ENCODE measurements at regions not wholly inside any gene's neighbourhood (a gene's known extent, or its start where the extent isn't known, plus 50 kb on each side); places are given as distances from the start of the nearest gene placed in this dataset.

DNA sequence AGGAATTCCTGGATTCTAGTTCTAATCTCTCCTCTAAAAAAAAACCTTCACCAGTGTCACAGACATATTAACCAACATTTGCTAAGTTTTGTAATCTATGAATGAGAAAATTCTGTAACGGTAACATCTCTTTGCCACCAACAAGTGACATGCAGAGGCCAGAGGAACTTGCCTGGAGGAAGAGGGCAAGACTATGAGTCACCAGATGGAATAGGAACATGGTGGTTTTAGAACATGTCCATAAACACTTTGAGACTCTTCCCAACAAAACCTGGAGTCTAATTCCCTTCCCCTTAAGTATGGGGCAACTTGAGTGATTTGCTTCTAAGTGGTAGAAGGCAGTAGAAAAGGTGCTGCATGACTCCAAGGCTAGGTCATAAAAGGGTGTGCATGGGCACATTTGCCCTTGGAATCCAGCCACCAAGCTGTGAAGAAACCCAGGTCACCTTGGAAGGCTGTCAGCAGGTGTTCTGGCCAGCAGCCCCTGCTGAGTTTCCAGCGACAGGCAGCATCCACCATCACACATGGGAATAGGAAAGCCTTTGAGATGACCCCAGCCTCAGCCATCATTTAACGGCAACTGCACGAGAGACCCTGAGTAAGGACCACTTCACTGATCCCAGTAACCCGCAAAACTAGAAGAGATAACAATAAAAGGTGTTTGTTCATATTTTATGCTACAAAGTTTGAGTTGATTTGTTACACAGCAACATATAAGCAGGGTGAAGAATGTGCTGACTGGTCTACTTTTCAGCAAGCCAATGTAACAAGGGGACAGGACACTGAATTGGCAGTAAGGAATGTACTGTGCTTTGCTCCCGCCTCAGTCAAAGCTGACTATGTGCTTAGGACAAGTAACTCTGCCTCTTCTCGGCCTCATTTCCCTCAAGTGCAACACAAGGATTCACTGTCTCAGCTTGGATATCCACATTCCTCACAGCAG, 90.6 kb downstream of the SKA1 start:
- Histone ChIP-seq H3K4me3 (replicated peaks in 1 of 3) (no peak overlapping the region), H3K36me3 (no peaks in the 10 kb centered on the region), H3K9me3 (no peaks in the 10 kb centered on the region), H3K4me1 (no peaks in the 10 kb centered on the region), H3K27ac (no peak overlapping the region), H3K27me3 (no peaks in the 10 kb centered on the region)
- TF ChIP-seq POLR2A (IDR thresholded peaks at IDR 0.05) = no peak
- TF ChIP-seq, protein P1, sequence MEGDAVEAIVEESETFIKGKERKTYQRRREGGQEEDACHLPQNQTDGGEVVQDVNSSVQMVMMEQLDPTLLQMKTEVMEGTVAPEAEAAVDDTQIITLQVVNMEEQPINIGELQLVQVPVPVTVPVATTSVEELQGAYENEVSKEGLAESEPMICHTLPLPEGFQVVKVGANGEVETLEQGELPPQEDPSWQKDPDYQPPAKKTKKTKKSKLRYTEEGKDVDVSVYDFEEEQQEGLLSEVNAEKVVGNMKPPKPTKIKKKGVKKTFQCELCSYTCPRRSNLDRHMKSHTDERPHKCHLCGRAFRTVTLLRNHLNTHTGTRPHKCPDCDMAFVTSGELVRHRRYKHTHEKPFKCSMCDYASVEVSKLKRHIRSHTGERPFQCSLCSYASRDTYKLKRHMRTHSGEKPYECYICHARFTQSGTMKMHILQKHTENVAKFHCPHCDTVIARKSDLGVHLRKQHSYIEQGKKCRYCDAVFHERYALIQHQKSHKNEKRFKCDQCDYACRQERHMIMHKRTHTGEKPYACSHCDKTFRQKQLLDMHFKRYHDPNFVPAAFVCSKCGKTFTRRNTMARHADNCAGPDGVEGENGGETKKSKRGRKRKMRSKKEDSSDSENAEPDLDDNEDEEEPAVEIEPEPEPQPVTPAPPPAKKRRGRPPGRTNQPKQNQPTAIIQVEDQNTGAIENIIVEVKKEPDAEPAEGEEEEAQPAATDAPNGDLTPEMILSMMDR (IDR thresholded peaks at IDR 0.05) = no peak
- intact Hi-C loops (cut with DNase I) = no loop called here
- WGBS, 2 donors = 87 to 92% methylated on average over 7 of the region's 7 CpGs
- DNase-seq = no peak

DNA sequence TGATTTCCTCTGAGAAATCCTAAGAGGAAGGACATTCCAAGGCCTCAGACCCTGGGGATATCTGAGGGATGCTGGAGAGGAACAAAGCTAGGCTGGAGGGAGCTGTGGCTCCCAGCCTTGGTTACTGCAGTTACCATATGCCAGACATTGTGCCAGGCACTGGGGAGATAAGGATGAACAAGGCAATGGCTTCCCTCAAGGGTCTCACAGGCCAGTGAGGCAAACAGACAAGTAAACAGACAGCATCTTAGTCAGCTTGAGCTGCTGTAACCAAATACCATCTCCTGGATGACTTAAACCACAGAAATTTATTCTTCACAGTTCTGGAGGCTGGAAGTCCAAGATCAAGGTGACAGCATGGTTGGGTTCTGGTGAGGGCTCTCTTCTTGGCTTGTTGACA, 91.8 kb downstream of the SKA1 start:
- Histone ChIP-seq H3K27ac (no peak overlapping the region), H3K27me3 (no peaks in the 10 kb centered on the region), H3K36me3 (no peaks in the 10 kb centered on the region), H3K4me3 (replicated peaks in 1 of 3) (no peak overlapping the region), H3K9me3 (no peaks in the 10 kb centered on the region), H3K4me1 (no peaks in the 10 kb centered on the region)
- intact Hi-C loops (cut with DNase I) = no loop called here
- no peak for DNase-seq
- TF ChIP-seq POLR2A (IDR thresholded peaks at IDR 0.05) = no peak
- TF ChIP-seq, protein P1 (IDR thresholded peaks at IDR 0.05) = no peak

DNA sequence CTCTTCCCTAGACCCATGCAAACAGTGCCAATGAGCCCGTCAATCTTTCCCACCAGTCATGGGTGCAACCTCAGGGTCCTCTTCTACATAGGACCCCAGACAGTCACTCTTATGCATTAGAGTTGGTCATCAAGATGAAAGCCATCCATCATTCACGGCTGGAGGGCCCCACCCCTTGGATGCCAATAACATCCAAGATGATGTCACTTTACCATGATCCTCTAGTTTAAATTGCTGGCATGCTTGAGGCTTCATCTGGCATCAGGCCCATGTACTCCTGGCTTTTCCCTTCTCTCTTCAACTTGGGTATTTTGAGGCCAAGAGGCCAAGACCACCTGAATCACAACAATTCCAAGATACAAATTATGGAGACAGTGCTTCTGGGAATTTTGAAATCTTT, 91.1 kb upstream of the MAPK4 start:
- Histone ChIP-seq H3K27me3 (no peaks in the 10 kb centered on the region), H3K4me1 (no peaks in the 10 kb centered on the region), H3K36me3 (no peaks in the 10 kb centered on the region), H3K4me3 (replicated peaks in 1 of 3) (no peak overlapping the region), H3K9me3 (no peaks in the 10 kb centered on the region), H3K27ac (no peak overlapping the region)
- TF ChIP-seq, protein P1 (IDR thresholded peaks at IDR 0.05) = no peak
- no peak for TF ChIP-seq POLR2A (IDR thresholded peaks at IDR 0.05)
- intact Hi-C loops (cut with DNase I) = no loop called here
- no peak for DNase-seq
- WGBS, 2 donors = 76 to 90% methylated on average over 2 of the region's 2 CpGs

DNA sequence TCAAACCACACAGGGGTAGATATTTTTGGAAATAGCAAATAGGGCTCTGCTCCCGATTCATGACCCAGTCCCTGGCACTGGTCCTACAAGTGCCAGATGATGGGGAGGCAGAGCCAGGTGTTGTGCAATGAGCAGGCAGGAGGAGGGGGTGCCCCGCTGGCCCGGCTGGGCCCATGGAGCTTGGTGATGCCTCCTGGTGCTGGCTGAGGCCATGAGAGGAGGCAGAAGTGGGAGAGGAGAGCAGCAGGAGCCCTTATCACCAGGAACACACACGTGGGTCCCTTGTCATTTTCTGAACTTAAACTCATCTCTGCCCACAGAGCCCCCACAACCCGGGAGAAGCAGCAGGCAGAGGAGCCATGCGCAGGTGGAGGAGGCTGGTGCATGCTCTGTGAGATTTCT, 90.5 kb upstream of the MAPK4 start:
- TF ChIP-seq, protein P1 (IDR thresholded peaks at IDR 0.05) = no peak
- TF ChIP-seq POLR2A (IDR thresholded peaks at IDR 0.05) = no peak
- H3K9me3 ChIP-seq = no peaks in the 10 kb centered on the region
- intact Hi-C loops (cut with DNase I) = no loop called here
- no peak overlapping the region for H3K27ac ChIP-seq
- no peaks in the 10 kb centered on the region for H3K27me3 ChIP-seq
- WGBS, 2 donors = 79 to 86% methylated on average over 6 of the region's 6 CpGs
- H3K4me3 ChIP-seq (replicated peaks in 1 of 3) = no peak overlapping the region
- H3K4me1 ChIP-seq = no peaks in the 10 kb centered on the region
- no peak for DNase-seq
- no peaks in the 10 kb centered on the region for H3K36me3 ChIP-seq

DNA sequence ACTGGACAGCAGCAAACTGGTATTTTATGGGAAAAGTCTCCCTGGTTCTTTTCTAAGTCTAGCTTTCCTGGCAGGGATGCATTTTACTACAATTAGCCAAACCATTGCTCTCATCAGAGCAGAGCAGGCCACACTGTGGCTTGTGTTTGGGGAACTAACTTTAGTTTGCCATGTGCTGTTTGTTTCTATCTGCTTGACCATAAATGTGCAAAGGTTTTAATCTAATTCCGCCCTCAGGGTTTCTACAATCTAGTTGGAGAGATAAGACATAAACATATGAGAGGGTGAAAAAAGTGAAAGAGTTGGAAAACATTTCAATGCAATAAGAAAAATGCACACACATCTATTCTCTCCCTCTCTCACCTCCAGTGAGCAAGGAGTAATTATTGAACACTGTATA, 86.9 kb upstream of the MAPK4 start:
- H3K4me1 ChIP-seq = no peaks in the 10 kb centered on the region
- H3K4me3 ChIP-seq (replicated peaks in 1 of 3) = no peak overlapping the region
- H3K9me3 ChIP-seq = no peaks in the 10 kb centered on the region
- H3K36me3 ChIP-seq = no peaks in the 10 kb centered on the region
- DNase-seq = no peak
- intact Hi-C loops (cut with DNase I) = no loop called here
- TF ChIP-seq POLR2A (IDR thresholded peaks at IDR 0.05) = no peak
- TF ChIP-seq, protein P1 (IDR thresholded peaks at IDR 0.05) = no peak
- 88 to 92% methylated on average over 1 of the region's 1 CpG for WGBS, 2 donors
- H3K27ac ChIP-seq = no peak overlapping the region
- H3K27me3 ChIP-seq = no peaks in the 10 kb centered on the region
